ENCODE measurements at regions not wholly inside any gene's neighbourhood (a gene's known extent, or its start where the extent isn't known, plus 50 kb on each side); places are given as distances from the start of the nearest gene placed in this dataset.
A peak's percentile ranks its signal among the peaks of the same experiment; 100 is the strongest.

DNA sequence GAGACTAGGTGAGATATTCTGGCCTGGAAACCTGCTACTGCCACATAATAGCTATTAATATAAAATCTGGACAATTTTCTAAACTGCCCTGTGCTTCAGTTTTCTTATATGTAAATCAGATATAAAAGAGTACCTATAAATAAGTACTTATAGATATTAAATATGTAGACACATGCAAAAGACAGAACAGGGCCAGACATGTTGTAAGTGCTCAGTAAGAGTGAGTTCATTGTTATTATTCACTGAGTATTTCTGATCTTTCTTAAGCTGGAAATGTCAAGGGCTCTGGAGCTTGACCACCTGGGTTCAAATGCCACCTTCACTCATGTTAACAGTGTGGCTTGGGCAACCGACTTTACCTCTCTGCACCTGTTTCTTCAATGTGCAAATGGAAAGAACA is 179.8 kb downstream of the GALC start:
- H3K4me1 ChIP-seq: no peaks in the 10 kb centered on the region
- DNase-seq: no peak
- no peak overlapping the region for H3K4me3 ChIP-seq (replicated peaks in 1 of 3)
- intact Hi-C loops (cut with DNase I): no loop called here
- H3K36me3 ChIP-seq: no peaks in the 10 kb centered on the region
- WGBS, 2 donors: 69 to 78% methylated on average over 1 of the region's 1 CpG
- no peak overlapping the region for H3K27ac ChIP-seq
- no peaks in the 10 kb centered on the region for H3K27me3 ChIP-seq
- no peak for TF ChIP-seq POLR2A (IDR thresholded peaks at IDR 0.05)
- TF ChIP-seq, protein P1, sequence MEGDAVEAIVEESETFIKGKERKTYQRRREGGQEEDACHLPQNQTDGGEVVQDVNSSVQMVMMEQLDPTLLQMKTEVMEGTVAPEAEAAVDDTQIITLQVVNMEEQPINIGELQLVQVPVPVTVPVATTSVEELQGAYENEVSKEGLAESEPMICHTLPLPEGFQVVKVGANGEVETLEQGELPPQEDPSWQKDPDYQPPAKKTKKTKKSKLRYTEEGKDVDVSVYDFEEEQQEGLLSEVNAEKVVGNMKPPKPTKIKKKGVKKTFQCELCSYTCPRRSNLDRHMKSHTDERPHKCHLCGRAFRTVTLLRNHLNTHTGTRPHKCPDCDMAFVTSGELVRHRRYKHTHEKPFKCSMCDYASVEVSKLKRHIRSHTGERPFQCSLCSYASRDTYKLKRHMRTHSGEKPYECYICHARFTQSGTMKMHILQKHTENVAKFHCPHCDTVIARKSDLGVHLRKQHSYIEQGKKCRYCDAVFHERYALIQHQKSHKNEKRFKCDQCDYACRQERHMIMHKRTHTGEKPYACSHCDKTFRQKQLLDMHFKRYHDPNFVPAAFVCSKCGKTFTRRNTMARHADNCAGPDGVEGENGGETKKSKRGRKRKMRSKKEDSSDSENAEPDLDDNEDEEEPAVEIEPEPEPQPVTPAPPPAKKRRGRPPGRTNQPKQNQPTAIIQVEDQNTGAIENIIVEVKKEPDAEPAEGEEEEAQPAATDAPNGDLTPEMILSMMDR (IDR thresholded peaks at IDR 0.05): no peak
- no peaks in the 10 kb centered on the region for H3K9me3 ChIP-seq

DNA sequence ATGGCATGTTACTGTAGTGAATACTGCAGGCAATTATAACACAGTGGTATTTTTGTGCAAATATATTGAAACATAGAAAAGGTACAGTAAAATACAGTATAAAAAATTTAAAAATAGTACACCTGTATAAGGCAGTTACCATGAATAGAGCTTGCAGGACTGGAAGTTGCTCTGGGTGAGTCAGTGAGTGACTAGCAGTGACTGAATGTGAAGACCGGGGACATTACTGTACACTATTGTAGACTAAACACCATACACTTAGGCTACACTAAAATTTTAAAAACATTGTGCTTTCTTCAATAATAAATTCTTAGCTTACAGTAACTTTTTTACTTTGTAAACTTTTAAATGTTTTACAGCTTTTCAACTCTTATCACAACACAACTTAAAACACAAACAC is 181.7 kb downstream of the GALC start:
- 93 to 98% methylated on average over 1 of the region's 1 CpG for WGBS, 2 donors
- Histone ChIP-seq H3K36me3 (no peaks in the 10 kb centered on the region), H3K4me1 (no peaks in the 10 kb centered on the region), H3K27ac (no peak overlapping the region), H3K27me3 (no peaks in the 10 kb centered on the region), H3K9me3 (no peaks in the 10 kb centered on the region), H3K4me3 (replicated peaks in 1 of 3) (no peak overlapping the region)
- no peak for TF ChIP-seq POLR2A (IDR thresholded peaks at IDR 0.05)
- TF ChIP-seq, protein P1 (IDR thresholded peaks at IDR 0.05): no peak
- intact Hi-C loops (cut with DNase I): no loop called here
- no peak for DNase-seq

DNA sequence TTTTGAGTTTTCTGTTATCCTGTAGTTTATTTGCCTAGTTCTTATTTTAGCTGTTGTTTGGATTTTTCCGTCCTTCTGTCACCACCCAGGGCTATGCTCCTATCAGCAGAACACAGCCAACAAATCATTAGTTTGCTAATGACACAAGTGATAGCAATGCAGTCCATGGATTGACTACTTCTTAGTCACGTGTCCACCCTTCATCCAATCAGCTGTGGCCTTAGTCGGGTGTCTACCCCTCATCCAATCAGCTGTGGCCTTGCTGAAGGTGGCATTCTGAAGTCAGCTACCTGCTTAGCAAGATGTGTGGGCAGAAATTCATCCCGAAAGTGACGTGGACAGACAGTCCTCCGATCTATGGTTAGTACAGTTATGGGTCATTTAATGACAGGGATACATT is 182.3 kb downstream of the GALC start:
- no peaks in the 10 kb centered on the region for H3K36me3 ChIP-seq
- DNase-seq: no peak
- no peak overlapping the region for H3K27ac ChIP-seq
- H3K27me3 ChIP-seq: no peaks in the 10 kb centered on the region
- intact Hi-C loops (cut with DNase I): no loop called here
- 93% methylated on average over 6 of the region's 6 CpGs for WGBS, 2 donors
- H3K4me1 ChIP-seq: no peaks in the 10 kb centered on the region
- no peaks in the 10 kb centered on the region for H3K9me3 ChIP-seq
- no peak overlapping the region for H3K4me3 ChIP-seq (replicated peaks in 1 of 3)
- TF ChIP-seq, protein P1 (IDR thresholded peaks at IDR 0.05): no peak
- no peak for TF ChIP-seq POLR2A (IDR thresholded peaks at IDR 0.05)

DNA sequence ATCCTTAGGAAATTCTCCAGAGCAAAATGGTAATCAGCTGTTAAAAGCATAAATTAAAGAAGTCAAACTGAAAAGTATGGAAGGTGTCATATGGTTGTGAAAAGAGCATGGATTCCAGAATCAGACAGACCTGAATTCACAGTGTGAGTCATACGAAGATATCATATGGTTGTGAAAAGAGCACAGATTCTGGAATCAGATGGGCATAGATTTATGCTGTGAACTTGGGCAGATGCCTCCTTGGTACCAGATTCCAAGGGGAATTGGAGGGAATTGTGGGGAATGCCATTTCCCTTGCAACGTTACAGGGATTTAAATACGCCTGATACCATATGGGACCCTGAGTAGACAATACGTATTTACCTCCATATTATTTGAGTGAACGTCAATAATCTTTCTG is 183.7 kb downstream of the GALC start:
- 76 to 97% methylated on average over 5 of the region's 5 CpGs for WGBS, 2 donors
- no peak for DNase-seq
- Histone ChIP-seq H3K9me3 (no peaks in the 10 kb centered on the region), H3K4me3 (replicated peaks in 1 of 3) (no peak overlapping the region), H3K36me3 (no peaks in the 10 kb centered on the region), H3K27me3 (no peaks in the 10 kb centered on the region), H3K27ac (no peak overlapping the region), H3K4me1 (no peaks in the 10 kb centered on the region)
- intact Hi-C loops (cut with DNase I): no loop called here
- TF ChIP-seq, protein P1 (IDR thresholded peaks at IDR 0.05): no peak
- no peak for TF ChIP-seq POLR2A (IDR thresholded peaks at IDR 0.05)

DNA sequence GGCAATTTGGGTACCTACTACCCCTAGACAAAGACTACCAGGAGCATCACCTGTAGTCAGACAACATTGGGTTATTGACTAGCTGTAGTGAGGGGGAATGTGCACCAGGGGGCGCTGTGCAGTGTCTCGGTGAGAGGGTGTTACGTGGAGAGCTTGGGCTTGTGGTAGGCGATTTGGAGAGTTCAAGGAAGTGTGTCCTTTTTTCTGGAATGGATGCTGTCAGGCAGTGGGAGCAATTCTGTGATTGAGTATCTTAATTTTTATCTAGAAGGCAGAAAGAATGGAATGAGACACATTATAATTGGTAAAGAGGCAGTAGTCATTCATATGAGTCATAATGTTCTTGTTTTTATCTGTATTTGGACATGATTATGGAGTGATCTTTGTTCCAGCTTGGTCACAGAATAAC is 187.7 kb downstream of the GALC start:
- H3K36me3 ChIP-seq: no peaks in the 10 kb centered on the region
- peak; percentile 39 to 73 for DNase-seq
- no peak overlapping the region for H3K27ac ChIP-seq
- H3K9me3 ChIP-seq: no peaks in the 10 kb centered on the region
- intact Hi-C loops (cut with DNase I): no loop called here
- 3 to 10% methylated on average over 4 of the region's 4 CpGs for WGBS, 2 donors
- no peaks in the 10 kb centered on the region for H3K27me3 ChIP-seq
- no peaks in the 10 kb centered on the region for H3K4me1 ChIP-seq
- no peak for TF ChIP-seq POLR2A (IDR thresholded peaks at IDR 0.05)
- TF ChIP-seq, protein P1 (IDR thresholded peaks at IDR 0.05): peak; percentile 29 to 81 (median 57)
- H3K4me3 ChIP-seq (replicated peaks in 1 of 3): no peak overlapping the region

Measured in thyroid gland (tissue), 4 donors.